AG08395 (cell line): ENCODE measurements at regions not wholly inside any gene's neighbourhood (a gene's known extent, or its start where the extent isn't known, plus 50 kb on each side); places are given as distances from the start of the nearest gene placed in this dataset.

ENCODE experiments used
- DNase-seq: peaks from one replicate; pipeline ENCODE4 v3.0.0; 2012; ENCODE audit warnings: mixed read lengths, low spot score

DNA sequence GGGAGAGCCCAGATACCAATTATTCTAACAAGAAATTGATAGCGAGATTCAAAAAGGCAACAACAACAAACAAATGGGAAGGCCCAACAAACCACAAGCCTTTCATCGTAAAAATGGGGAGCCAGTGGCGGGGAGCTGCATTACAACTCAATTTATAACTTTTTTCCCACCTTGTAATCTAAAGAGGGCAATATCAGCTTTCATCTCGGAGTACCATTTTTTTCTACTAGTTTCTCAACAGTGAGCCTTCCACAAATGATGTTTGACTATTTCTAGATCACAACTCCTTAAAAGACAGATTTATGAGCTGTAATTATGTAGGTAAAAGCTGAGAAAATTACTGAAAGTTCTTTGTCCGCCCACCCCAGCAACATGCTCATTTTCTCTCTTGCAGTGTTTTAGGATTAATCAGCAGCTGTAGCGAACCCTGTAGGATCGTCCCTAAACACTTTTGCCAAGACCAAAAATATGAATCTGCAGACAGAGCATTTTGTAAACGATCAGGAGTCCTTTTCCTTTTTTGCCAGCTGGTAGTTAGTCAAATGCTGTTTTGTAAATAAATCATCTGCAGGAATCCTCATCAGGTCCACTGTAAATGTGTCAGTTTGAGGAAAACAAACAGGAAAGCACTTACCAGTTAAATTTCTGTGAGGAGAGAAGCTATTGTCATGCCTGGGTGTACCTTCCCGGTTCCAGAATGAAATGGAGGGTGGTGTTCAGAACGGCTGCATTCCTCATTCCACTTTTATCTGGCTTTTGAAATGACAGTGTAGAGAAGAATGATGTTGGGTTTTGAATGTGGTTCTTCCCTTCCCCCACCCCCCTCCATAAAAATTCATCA is 53.2 kb downstream of the EEF1B2 start:
- DNase-seq, result peak; percentile 62

GRCh38 chr2:206213514-206213845 is 53.8 kb downstream of the EEF1B2 start:
- no peak for DNase-seq

- no peak for DNase-seq
Measured at GRCh38 chr2:206217166-206217565, 57.3 kb upstream of the ZDBF2 start.

DNA sequence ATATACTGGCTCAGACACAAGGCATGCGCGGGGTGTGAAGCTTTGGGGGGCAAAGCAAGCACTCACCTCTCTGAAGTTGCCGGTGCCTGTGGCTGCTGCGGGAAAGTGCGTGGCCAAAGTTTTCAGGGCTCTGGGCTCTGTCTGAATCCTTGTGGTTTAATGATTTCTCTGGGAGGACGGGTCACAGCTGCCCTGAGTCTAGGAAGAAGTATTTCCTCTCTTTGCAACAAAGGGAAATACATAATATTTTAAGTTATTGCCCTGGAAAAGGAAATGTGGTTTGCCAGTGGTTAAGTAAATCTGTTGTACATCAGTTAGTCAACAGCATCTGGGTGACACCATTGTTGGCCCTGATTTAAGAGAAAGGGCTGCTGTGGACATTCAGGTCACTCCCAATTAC is 56.7 kb upstream of the ZDBF2 start:
- peak; percentile 40 for DNase-seq

DNA sequence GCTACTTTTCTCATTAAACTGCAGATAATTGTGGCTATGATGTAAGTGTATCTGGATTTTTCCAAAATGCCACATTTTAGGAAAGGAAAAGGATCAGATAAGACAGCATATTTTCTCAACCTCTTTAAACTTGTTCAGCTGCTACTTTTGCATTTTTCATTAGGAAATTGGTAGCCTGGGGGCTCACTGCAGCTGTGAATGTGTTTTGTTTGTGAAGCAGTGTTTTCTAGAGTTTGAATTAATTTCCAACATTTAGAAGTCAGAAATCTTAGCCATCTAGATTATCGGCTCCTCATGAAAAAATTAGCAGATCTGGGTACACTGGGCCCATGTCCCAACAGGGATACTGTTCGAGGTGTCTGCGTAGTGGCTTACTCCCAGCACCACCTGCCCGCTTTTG is 56.3 kb upstream of the ZDBF2 start:
- DNase-seq, result no peak

GRCh38 chr2:206218796-206219499 is 55.5 kb upstream of the ZDBF2 start:
- DNase-seq, result no peak

GRCh38 chr2:206219957-206220356 is 54.5 kb upstream of the ZDBF2 start:
- DNase-seq, result no peak

GRCh38 chr2:206220997-206221396 is 53.5 kb upstream of the ZDBF2 start:
- DNase-seq, result no peak
